GM12891 (cell line): ENCODE measurements at regions not wholly inside any gene's neighbourhood (a gene's known extent, or its start where the extent isn't known, plus 50 kb on each side); places are given as distances from the start of the nearest gene placed in this dataset.

Experiments used
- DNase-seq: peaks from one replicate; pipeline ENCODE4 v3.0.0; 2011; ENCODE audit warnings: low spot score; ENCODE audit not compliant: insufficient read length
- FAIRE-seq: peaks from 2 replicates; lab custom pipeline; 2011; peaks lifted over from hg19 to GRCh38; lab: Jason Lieb, UNC
- PAX5 ChIP-seq: IDR thresholded peaks from 2 replicates; pipeline ENCODE4 v1.6.1; 2011; ENCODE audit warnings: low read length, moderate library complexity, mild to moderate bottlenecking; ENCODE audit not compliant: insufficient read depth, severe bottlenecking
- POLR2A ChIP-seq: IDR thresholded peaks from 2 replicates; pipeline ENCODE4 v1.6.1; 2011; ENCODE audit warnings: low read depth, low read length, control low read depth
- POLR2AphosphoS5 ChIP-seq: IDR thresholded peaks from 2 replicates; pipeline ENCODE4 v1.6.1; 2011; ENCODE audit warnings: low read depth, low read length, control low read depth
- POU2F2 ChIP-seq: IDR thresholded peaks from 2 replicates; pipeline ENCODE4 v1.6.1; 2011; ENCODE audit warnings: low read depth, mild to moderate bottlenecking, control low read depth, low read length, moderate library complexity
- SPI1 ChIP-seq: IDR thresholded peaks from 2 replicates; pipeline ENCODE4 v1.6.1; 2011; ENCODE audit warnings: low read depth, low read length, control low read depth
- TAF1 ChIP-seq: IDR thresholded peaks from 2 replicates; pipeline ENCODE4 v1.6.1; 2011; ENCODE audit warnings: low read depth, low read length, control low read depth

GRCh38 chr1:4970532-4970931 lies 316.1 kb downstream of the AJAP1 start:
- no peak for TF ChIP-seq POLR2A
- TF ChIP-seq PAX5: no peak
- TF ChIP-seq SPI1: no peak
- no peak for TF ChIP-seq POLR2AphosphoS5
- no peak for TF ChIP-seq TAF1
- no peak for TF ChIP-seq POU2F2
- DNase-seq (no peak), FAIRE-seq (no peak)

- no peak for DNase-seq
- TF ChIP-seq PAX5 (no peak), SPI1 (no peak), POLR2A (no peak), POU2F2 (no peak), POLR2AphosphoS5 (no peak), TAF1 (no peak)
- FAIRE-seq: no peak
These were observed 315.2 kb downstream of the AJAP1 start for GRCh38 chr1:4969556-4970129.

- TF ChIP-seq POU2F2 (no peak), POLR2A (no peak), TAF1 (no peak), POLR2AphosphoS5 (no peak), SPI1 (no peak), PAX5 (no peak)
- no peak for DNase-seq
- FAIRE-seq: no peak
These were observed 311.1 kb downstream of the AJAP1 start for GRCh38 chr1:4965346-4966075.

GRCh38 chr1:4964634-4965345 lies 310.4 kb downstream of the AJAP1 start:
- no peak for FAIRE-seq
- no peak for TF ChIP-seq PAX5
- no peak for DNase-seq

- DNase-seq (no peak), FAIRE-seq (no peak)
- TF ChIP-seq SPI1: no peak
- TF ChIP-seq PAX5: no peak
- TF ChIP-seq POLR2AphosphoS5: no peak
These were observed 308.8 kb downstream of the AJAP1 start for GRCh38 chr1:4963251-4963650.

GRCh38 chr1:4962836-4963235 lies 308.4 kb downstream of the AJAP1 start:
- no peak for TF ChIP-seq POU2F2
- TF ChIP-seq POLR2A: no peak
- TF ChIP-seq SPI1: no peak
- no peak for TF ChIP-seq POLR2AphosphoS5
- no peak for TF ChIP-seq TAF1
- no peak for TF ChIP-seq PAX5
- no peak for FAIRE-seq
- DNase-seq: no peak

GRCh38 chr1:4961935-4962645 lies 307.7 kb downstream of the AJAP1 start:
- FAIRE-seq: no peak
- no peak for DNase-seq
- TF ChIP-seq SPI1 (no peak), TAF1 (no peak), POU2F2 (no peak), POLR2A (no peak), POLR2AphosphoS5 (no peak), PAX5 (no peak)

GRCh38 chr1:4960782-4961475 lies 306.5 kb downstream of the AJAP1 start:
- DNase-seq: no peak
- TF ChIP-seq POU2F2 (no peak), POLR2AphosphoS5 (no peak), POLR2A (no peak), PAX5 (no peak), TAF1 (no peak), SPI1 (no peak)
- FAIRE-seq: no peak

- FAIRE-seq: no peak
- TF ChIP-seq PAX5: no peak
- no peak for TF ChIP-seq TAF1
- no peak for TF ChIP-seq POLR2AphosphoS5
- TF ChIP-seq POLR2A: no peak
- no peak for TF ChIP-seq SPI1
- TF ChIP-seq POU2F2: no peak
- DNase-seq: no peak
These were observed 305.9 kb downstream of the AJAP1 start for GRCh38 chr1:4960336-4960735.
